Sigmoid colon (tissue), 6 donors: ENCODE measurements at regions not wholly inside any gene's neighbourhood (a gene's known extent, or its start where the extent isn't known, plus 50 kb on each side); places are given as distances from the start of the nearest gene placed in this dataset.

Experiments
- DNase-seq: peaks from one replicate; pipeline ENCODE4 v3.0.0-alpha.2; 2019
- H3K27ac ChIP-seq, 4 donors: fragments of 200-600 bp; sonication (generic); one replicate each; pipeline ENCODE4 v1.5.1; 2016 to 2019; ENCODE audit warnings: mild to moderate bottlenecking in 1 of 4
- H3K27me3 ChIP-seq, 3 donors: fragments of 200-600 bp; sonication (generic); one replicate each; pipeline ENCODE4 v1.5.1; 2019; ENCODE audit warnings: mild to moderate bottlenecking in 1 of 3
- H3K36me3 ChIP-seq, 4 donors: fragments of 200-600 bp; sonication (generic); one replicate each; pipeline ENCODE4 v1.5.1; 2016 to 2019
- H3K4me1 ChIP-seq, 4 donors: fragments of 200-600 bp; sonication (generic); one replicate each; pipeline ENCODE4 v1.5.1; 2017 to 2019
- H3K4me3 ChIP-seq, 4 donors: fragments of 200-600 bp; sonication (generic); one replicate each; pipeline ENCODE4 v1.5.1; 2017 to 2019; ENCODE audit warnings: mild to moderate bottlenecking in 2 of 4, moderate library complexity in 1 of 4
- H3K9me3 ChIP-seq, 4 donors: fragments of 200-600 bp in 3 of 4; sonication (generic) in 3 of 4; one replicate each; pipeline versions ENCODE4 v1.5.1 to v1.6.1; 2013 to 2019
- EP300 ChIP-seq, 4 donors: sonication (generic); formaldehyde crosslinking; IDR thresholded peaks; one replicate each; pipeline ENCODE4 v1.6.1; 2017; ENCODE audit warnings: antibody characterized with exemption in 4 of 4
- POLR2A ChIP-seq, 2 donors: fragments of 450-650 bp; IDR thresholded peaks; one replicate each; pipeline ENCODE4 v1.6.1; 2016; ENCODE audit warnings: antibody characterized with exemption in 2 of 2, mild to moderate bottlenecking in 2 of 2, moderate library complexity in 2 of 2
- POLR2AphosphoS5 ChIP-seq, 4 donors: sonication (generic); formaldehyde crosslinking; IDR thresholded peaks; one replicate each; pipeline ENCODE4 v1.6.1; 2017; ENCODE audit warnings: antibody characterized with exemption in 4 of 4
- WGBS, 2 donors: extraction: QIAGEN DNeasy Blood & Tissue Kit; methylation state at CpG; one replicate each; pipeline ENCODE4 v1.1.7; 2013; 5-methylcytosine and 5-hydroxymethylcytosine counted together
- intact Hi-C: fragments of 100-400 bp; cut with DNase I; formaldehyde crosslinking; loops from one replicate; pipeline ENCODE4 v1.15.1; 2023
- TF ChIP-seq, protein P1 (sequence below), 4 experiments: fragments of 450-650 bp in 3 of 4; fragments of 200-600 bp in 1 of 4; IDR thresholded peaks; one replicate each; pipeline ENCODE4 v1.5.1; 2016 to 2019; ENCODE audit warnings: antibody characterized with exemption in 4 of 4, mild to moderate bottlenecking in 3 of 4, moderate library complexity in 2 of 4
- donor health status: healthy with polysubstance abuse.
- donor health status: healthy.

DNA sequence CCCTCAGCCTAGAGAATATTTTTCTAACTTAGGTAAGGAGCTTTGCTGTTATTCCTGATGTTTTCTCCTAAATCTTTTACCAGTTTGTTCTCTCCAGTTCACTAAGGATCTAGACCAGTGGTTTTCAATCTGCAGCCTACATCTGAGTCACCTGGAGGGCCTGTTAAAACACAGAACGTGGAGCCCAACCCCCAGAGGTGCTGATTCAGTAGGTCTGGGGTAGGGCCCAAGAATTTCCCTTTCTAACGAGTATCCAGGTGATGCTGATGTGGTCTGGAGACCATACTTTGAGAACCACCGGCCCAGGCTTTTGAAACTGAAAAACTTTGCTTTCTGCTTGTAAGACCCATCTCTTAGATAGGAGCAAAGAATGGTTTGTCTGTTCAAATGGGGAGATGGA lies 51.2 kb upstream of the KMT2E start:
- no peak for DNase-seq
- intact Hi-C loops, result no loop called here
- no peaks in the 10 kb centered on the region for H3K9me3 ChIP-seq
- no peak overlapping the region for H3K4me3 ChIP-seq
- no peaks in the 10 kb centered on the region for H3K36me3 ChIP-seq
- H3K4me1 ChIP-seq, result peaks cover 0 to 40% (median 36%) of the 10 kb centered on the region in 4 donors
- 80 to 81% methylated on average over 3 of the region's 3 CpGs for WGBS, 2 donors
- H3K27me3 ChIP-seq, result no peaks in the 10 kb centered on the region
- no peak for TF ChIP-seq POLR2A (IDR thresholded peaks at IDR 0.05)
- no peak for TF ChIP-seq POLR2AphosphoS5 (IDR thresholded peaks at IDR 0.05)
- TF ChIP-seq EP300 (IDR thresholded peaks at IDR 0.05), result no peak
- TF ChIP-seq, protein P1, sequence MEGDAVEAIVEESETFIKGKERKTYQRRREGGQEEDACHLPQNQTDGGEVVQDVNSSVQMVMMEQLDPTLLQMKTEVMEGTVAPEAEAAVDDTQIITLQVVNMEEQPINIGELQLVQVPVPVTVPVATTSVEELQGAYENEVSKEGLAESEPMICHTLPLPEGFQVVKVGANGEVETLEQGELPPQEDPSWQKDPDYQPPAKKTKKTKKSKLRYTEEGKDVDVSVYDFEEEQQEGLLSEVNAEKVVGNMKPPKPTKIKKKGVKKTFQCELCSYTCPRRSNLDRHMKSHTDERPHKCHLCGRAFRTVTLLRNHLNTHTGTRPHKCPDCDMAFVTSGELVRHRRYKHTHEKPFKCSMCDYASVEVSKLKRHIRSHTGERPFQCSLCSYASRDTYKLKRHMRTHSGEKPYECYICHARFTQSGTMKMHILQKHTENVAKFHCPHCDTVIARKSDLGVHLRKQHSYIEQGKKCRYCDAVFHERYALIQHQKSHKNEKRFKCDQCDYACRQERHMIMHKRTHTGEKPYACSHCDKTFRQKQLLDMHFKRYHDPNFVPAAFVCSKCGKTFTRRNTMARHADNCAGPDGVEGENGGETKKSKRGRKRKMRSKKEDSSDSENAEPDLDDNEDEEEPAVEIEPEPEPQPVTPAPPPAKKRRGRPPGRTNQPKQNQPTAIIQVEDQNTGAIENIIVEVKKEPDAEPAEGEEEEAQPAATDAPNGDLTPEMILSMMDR (IDR thresholded peaks at IDR 0.05), result no peak
- H3K27ac ChIP-seq, result peak overlapping the region in 3 of 4 donors; percentile 39 to 62 (median 53)

- H3K9me3 ChIP-seq, result no peaks in the 10 kb centered on the region
- H3K36me3 ChIP-seq, result no peaks in the 10 kb centered on the region
- DNase-seq, result no peak
- intact Hi-C loops, result no loop called here
- TF ChIP-seq POLR2AphosphoS5 (IDR thresholded peaks at IDR 0.05), result no peak
- TF ChIP-seq, protein P1 (IDR thresholded peaks at IDR 0.05), result no peak
- no peak for TF ChIP-seq POLR2A (IDR thresholded peaks at IDR 0.05)
- no peak for TF ChIP-seq EP300 (IDR thresholded peaks at IDR 0.05)
- 83 to 88% methylated on average over 2 of the region's 2 CpGs for WGBS, 2 donors
- H3K4me1 ChIP-seq, result peaks cover 0 to 40% (median 32%) of the 10 kb centered on the region in 4 donors
- H3K4me3 ChIP-seq, result no peak overlapping the region
- H3K27ac ChIP-seq, result peak overlapping the region; percentile 22 to 62 (median 46)
- no peaks in the 10 kb centered on the region for H3K27me3 ChIP-seq
Observed at GRCh38 chr7:104963378-104963990, 50.5 kb upstream of the KMT2E start.

DNA sequence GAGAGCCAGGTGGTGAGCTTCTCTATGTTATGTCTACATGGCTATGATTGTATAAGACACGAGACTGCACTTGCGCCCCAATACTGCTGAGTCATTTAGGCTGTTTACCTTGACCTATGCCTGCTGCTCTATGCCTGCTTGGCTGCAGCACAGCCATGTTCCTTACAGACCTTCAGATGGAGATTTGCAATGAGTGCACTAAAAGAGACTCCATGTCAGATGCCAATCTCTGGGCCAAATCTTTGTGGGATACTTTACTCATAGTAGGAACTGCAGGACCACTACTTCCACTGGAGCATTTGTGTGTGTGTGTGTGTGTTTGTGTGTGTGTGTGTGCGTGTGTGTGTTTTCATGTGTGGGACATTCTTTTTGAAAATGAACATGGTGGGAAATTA lies 50.0 kb upstream of the KMT2E start:
- intact Hi-C loops, result no loop called here
- peak overlapping the region; percentile 22 to 62 (median 46) for H3K27ac ChIP-seq
- TF ChIP-seq POLR2AphosphoS5 (IDR thresholded peaks at IDR 0.05) (no peak), POLR2A (IDR thresholded peaks at IDR 0.05) (no peak), EP300 (IDR thresholded peaks at IDR 0.05) (no peak)
- TF ChIP-seq, protein P1 (IDR thresholded peaks at IDR 0.05), result no peak
- WGBS, 2 donors, result 54 to 75% methylated on average over 3 of the region's 3 CpGs
- no peaks in the 10 kb centered on the region for H3K36me3 ChIP-seq
- H3K9me3 ChIP-seq, result no peaks in the 10 kb centered on the region
- no peak overlapping the region for H3K4me3 ChIP-seq
- no peak for DNase-seq
- peaks cover 0 to 41% (median 28%) of the 10 kb centered on the region in 4 donors for H3K4me1 ChIP-seq
- H3K27me3 ChIP-seq, result no peaks in the 10 kb centered on the region
